ENCODE measurements at regions not wholly inside any gene's neighbourhood (a gene's known extent, or its start where the extent isn't known, plus 50 kb on each side); places are given as distances from the start of the nearest gene placed in this dataset.

GRCh38 chr13:106205871-106206270 is 329.6 kb downstream of the EFNB2 start:
- H3K36me3 Mint-ChIP-seq (ENCODE audit: low read depth): no peaks in the 10 kb centered on the region
- H3K9me3 ChIP-seq (ENCODE audit: control insufficient read depth, low read length): peaks cover 4% of the 10 kb centered on the region
- H3K27ac Mint-ChIP-seq: no peak overlapping the region
- H3K4me1 ChIP-seq (ENCODE audit: control insufficient read depth, insufficient read depth, low read length): no peaks in the 10 kb centered on the region
- no peak overlapping the region for H3K27ac ChIP-seq (ENCODE audit: low read depth, low read length)
- no peak for TF ChIP-seq CTCF (conservative IDR thresholded peaks at IDR 0.05)
- H3K27me3 Mint-ChIP-seq (ENCODE audit: insufficient read depth): no peaks in the 10 kb centered on the region
- H3K4me1 Mint-ChIP-seq: peaks cover 7% of the 10 kb centered on the region
- no peaks in the 10 kb centered on the region for H3K9me3 Mint-ChIP-seq
- H3K27me3 ChIP-seq (ENCODE audit: control insufficient read depth, insufficient read depth, low read length, poor library complexity, severe bottlenecking): no peaks in the 10 kb centered on the region
- no peaks in the 10 kb centered on the region for H3K36me3 ChIP-seq (ENCODE audit: control insufficient read depth, insufficient read depth, low read length)
- peak; percentile 43 for DNase-seq
- no peak overlapping the region for H3K4me3 Mint-ChIP-seq
- 79% methylated on average over 2 of the region's 2 CpGs; no CpG with 5 or more reads in 1 of the 2 experiments for WGBS, 2 experiments (ENCODE audit: insufficient coverage in 1 of 2, insufficient read length in 1 of 2)
- H3K9ac ChIP-seq (ENCODE audit: extremely low read depth, low read length, poor library complexity, severe bottlenecking): no peak overlapping the region
- no peak overlapping the region for H3K4me3 ChIP-seq (ENCODE audit: low read length)

- Histone ChIP-seq H3K27ac (ENCODE audit: low read depth, low read length) (no peak overlapping the region), H3K4me3 (ENCODE audit: low read length) (no peak overlapping the region), H3K9me3 (ENCODE audit: control insufficient read depth, low read length) (no peaks in the 10 kb centered on the region), H3K36me3 (ENCODE audit: control insufficient read depth, insufficient read depth, low read length) (no peaks in the 10 kb centered on the region), H3K4me1 (ENCODE audit: control insufficient read depth, insufficient read depth, low read length) (no peaks in the 10 kb centered on the region), H3K9ac (ENCODE audit: extremely low read depth, low read length, poor library complexity, severe bottlenecking) (no peak overlapping the region), H3K27me3 (ENCODE audit: control insufficient read depth, insufficient read depth, low read length, poor library complexity, severe bottlenecking) (no peaks in the 10 kb centered on the region)
- Mint-ChIP-seq H3K27me3 (ENCODE audit: insufficient read depth) (no peaks in the 10 kb centered on the region), H3K9me3 (no peaks in the 10 kb centered on the region), H3K27ac (no peak overlapping the region), H3K4me3 (no peak overlapping the region), H3K36me3 (ENCODE audit: low read depth) (no peaks in the 10 kb centered on the region), H3K4me1 (peaks cover 12% of the 10 kb centered on the region)
- DNase-seq: no peak
- no CpG with 5 or more reads among the region's 1 CpG for WGBS, 2 experiments (ENCODE audit: insufficient coverage in 1 of 2, insufficient read length in 1 of 2)
- TF ChIP-seq CTCF (conservative IDR thresholded peaks at IDR 0.05): no peak
Measured at GRCh38 chr13:106197496-106197895, 338.0 kb downstream of the EFNB2 start.

GRCh38 chr13:106187501-106188095 is 347.9 kb downstream of the EFNB2 start:
- no peak overlapping the region for H3K27ac ChIP-seq (ENCODE audit: low read depth, low read length)
- Mint-ChIP-seq H3K27me3 (ENCODE audit: insufficient read depth) (no peaks in the 10 kb centered on the region), H3K4me1 (peaks cover 3% of the 10 kb centered on the region), H3K36me3 (ENCODE audit: low read depth) (peaks cover 3% of the 10 kb centered on the region), H3K27ac (no peak overlapping the region), H3K9me3 (no peaks in the 10 kb centered on the region), H3K4me3 (no peak overlapping the region)
- H3K27me3 ChIP-seq (ENCODE audit: control insufficient read depth, insufficient read depth, low read length, poor library complexity, severe bottlenecking): no peaks in the 10 kb centered on the region
- H3K9me3 ChIP-seq (ENCODE audit: control insufficient read depth, low read length): no peaks in the 10 kb centered on the region
- H3K36me3 ChIP-seq (ENCODE audit: control insufficient read depth, insufficient read depth, low read length): no peaks in the 10 kb centered on the region
- no peak overlapping the region for H3K4me3 ChIP-seq (ENCODE audit: low read length)
- no peak for TF ChIP-seq CTCF (conservative IDR thresholded peaks at IDR 0.05)
- no peaks in the 10 kb centered on the region for H3K4me1 ChIP-seq (ENCODE audit: control insufficient read depth, insufficient read depth, low read length)
- WGBS, 2 experiments (ENCODE audit: insufficient coverage in 1 of 2, insufficient read length in 1 of 2): 73 to 81% methylated on average over 3 to 5 of the region's 5 CpGs
- no peak for DNase-seq
- no peak overlapping the region for H3K9ac ChIP-seq (ENCODE audit: extremely low read depth, low read length, poor library complexity, severe bottlenecking)

Data from endodermal cell (in vitro differentiated cells).